ENCODE measurements at regions not wholly inside any gene's neighbourhood (a gene's known extent, or its start where the extent isn't known, plus 50 kb on each side); places are given as distances from the start of the nearest gene placed in this dataset.
"Not testable (repeated sequence)": the region's sequence is repeated elsewhere in the genome, so short reads cannot be mapped to it uniquely, and the experiment has no call there.

- DNase-seq, result no peak
These were observed 555.4 kb downstream of the RAB28 start for GRCh38 chr4:12928751-12929150.

- DNase-seq, result no peak
These were observed 557.7 kb downstream of the RAB28 start for GRCh38 chr4:12926189-12927066.

GRCh38 chr4:12924728-12925320 lies 559.3 kb downstream of the RAB28 start:
- DNase-seq, result no peak

GRCh38 chr4:12924253-12924652 lies 559.9 kb downstream of the RAB28 start:
- DNase-seq, result no peak

- no peak for DNase-seq
These were observed 571.2 kb downstream of the RAB28 start for GRCh38 chr4:12912896-12913418.

- no peak for DNase-seq
These were observed 572.3 kb downstream of the RAB28 start for GRCh38 chr4:12911750-12912358.

- DNase-seq, result not testable (repeated sequence)
These were observed 580.5 kb downstream of the RAB28 start for GRCh38 chr4:12903640-12904039.

GRCh38 chr4:12902735-12903134 lies 581.4 kb downstream of the RAB28 start:
- DNase-seq, result no peak

GRCh38 chr4:12897954-12898353 lies 586.2 kb downstream of the RAB28 start:
- DNase-seq, result no peak

GRCh38 chr4:12894062-12894461 lies 590.1 kb downstream of the RAB28 start:
- DNase-seq, result no peak

- DNase-seq, result no peak
These were observed 595.1 kb downstream of the RAB28 start for GRCh38 chr4:12889054-12889453.

GRCh38 chr4:12884846-12885796 lies 599.0 kb downstream of the RAB28 start:
- DNase-seq, result no peak

- no peak for DNase-seq
These were observed 602.1 kb downstream of the RAB28 start for GRCh38 chr4:12881945-12882584.

- DNase-seq, result no peak
These were observed 603.3 kb downstream of the RAB28 start for GRCh38 chr4:12880844-12881243.

- DNase-seq, result no peak
These were observed 604.6 kb downstream of the RAB28 start for GRCh38 chr4:12879496-12879895.

- DNase-seq, result no peak
These were observed 608.4 kb downstream of the RAB28 start for GRCh38 chr4:12875640-12876243.

GRCh38 chr4:12873351-12873750 lies 610.8 kb downstream of the RAB28 start:
- DNase-seq, result no peak

GRCh38 chr4:12861422-12861821 lies 622.7 kb downstream of the RAB28 start:
- no peak for DNase-seq

GRCh38 chr4:12852338-12853307 lies 631.5 kb downstream of the RAB28 start:
- no peak for DNase-seq

- DNase-seq, result no peak
These were observed 637.8 kb downstream of the RAB28 start for GRCh38 chr4:12846368-12846767.
